ENCODE measurements at regions not wholly inside any gene's neighbourhood (a gene's known extent, or its start where the extent isn't known, plus 50 kb on each side); places are given as distances from the start of the nearest gene placed in this dataset.
A peak's percentile ranks its signal among the peaks of the same experiment; 100 is the strongest.

DNA sequence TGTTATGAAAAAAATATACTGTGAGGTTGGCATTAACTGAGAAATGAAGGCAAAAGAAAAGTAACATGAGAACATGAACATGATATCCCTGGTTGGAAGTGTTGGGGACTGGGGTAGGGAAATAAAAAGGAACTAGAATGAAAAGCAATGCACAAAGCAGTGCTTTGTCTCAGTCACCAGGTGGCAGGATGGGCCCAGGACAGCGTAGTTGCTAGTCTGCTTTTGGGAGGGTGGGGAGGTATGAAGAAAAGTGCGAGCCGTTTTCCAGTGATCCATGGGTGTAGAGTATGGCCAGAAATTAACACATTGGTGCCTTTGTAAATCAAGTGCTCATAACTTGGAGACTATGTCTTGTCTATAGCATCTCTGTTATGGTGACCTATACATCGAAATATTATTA is 662.5 kb upstream of the SALL1 start:
- no peak for DNase-seq (ENCODE audit: low read depth)

DNA sequence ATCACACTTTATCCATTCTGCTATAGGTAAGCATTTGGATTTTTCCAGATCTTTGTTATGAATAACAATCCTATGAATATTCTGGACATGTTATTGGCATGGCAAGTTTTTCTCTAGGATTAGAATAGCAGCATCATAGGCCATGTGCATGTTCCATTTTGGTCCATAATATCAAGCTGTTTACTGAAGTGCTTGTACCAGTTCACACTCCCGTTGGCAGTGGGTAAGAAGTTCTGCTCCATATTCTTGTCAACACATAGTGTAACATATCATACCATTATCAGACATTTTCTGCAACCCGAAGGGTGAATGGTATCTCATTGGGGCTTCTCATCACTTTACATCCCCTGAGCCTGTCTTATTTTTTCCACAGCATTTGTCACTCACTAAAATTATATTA is 661.9 kb upstream of the SALL1 start:
- no peak for DNase-seq (ENCODE audit: low read depth)

DNA sequence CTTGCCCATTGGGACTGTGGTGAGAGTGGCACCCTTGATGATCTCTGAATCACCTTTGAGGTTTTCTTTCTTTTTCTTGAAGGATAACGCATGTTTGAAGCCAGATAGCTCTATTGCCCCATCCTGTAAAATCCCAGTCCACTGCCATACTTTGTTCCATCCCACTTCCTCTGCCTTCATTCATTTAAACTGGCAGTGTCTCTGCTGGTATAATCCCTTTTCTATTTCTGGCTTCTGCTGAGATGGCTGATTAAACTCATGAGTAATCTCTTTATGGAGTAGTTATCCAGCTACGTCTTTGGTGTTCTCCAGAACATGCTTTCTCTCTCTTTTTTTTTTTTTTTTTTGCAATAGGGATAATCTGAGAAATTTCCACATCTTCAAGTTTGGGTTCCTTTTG is 656.5 kb upstream of the SALL1 start:
- DNase-seq (ENCODE audit: low read depth) = peak; percentile 13

DNA sequence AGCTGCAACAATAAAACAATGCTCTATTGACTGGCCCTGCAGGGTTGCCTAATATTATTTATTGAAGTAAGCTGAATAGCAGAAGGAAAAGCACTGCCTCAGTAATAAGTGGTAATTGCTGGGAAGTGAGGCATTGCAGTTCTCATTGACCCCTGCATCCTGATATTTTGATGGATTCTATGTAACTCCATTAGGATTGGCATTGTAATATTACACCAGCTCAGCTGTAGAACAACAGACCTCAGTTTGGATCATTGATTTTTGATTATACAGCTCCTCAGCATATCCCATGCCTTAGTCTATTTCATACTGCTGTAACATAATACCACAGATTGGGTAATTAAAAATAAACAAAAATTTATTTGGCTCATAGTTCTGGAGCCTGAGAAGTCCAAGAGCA is 650.6 kb upstream of the SALL1 start:
- no peak for DNase-seq (ENCODE audit: low read depth)

DNA sequence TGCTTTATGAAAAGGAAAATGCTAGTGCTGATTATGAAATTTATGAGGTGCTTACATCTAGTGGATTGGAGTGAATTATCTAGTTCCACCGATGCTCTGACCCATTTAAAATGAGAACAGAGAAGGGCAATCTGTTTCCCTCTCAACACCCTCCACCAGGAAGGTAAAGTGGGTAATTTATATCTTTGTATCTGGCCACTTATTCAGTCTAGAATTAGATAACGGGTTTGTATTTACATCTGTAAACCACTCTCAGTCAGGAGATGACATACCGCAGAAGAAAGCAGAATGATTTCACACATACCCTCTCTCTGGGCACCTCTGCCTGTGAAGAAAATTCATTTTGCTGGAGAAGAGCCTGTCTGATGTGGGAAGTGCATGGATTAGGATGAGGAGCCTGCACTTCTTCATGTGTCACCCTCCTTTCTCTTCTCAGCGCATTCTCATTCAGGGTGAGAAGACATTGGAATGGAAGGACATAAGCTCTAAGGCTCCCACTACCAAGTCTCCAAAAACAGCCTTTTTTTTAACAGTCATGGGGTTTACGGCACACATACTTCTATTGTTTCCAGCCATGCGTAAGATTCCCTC is 646.7 kb upstream of the SALL1 start:
- DNase-seq (ENCODE audit: low read depth) = no peak

DNA sequence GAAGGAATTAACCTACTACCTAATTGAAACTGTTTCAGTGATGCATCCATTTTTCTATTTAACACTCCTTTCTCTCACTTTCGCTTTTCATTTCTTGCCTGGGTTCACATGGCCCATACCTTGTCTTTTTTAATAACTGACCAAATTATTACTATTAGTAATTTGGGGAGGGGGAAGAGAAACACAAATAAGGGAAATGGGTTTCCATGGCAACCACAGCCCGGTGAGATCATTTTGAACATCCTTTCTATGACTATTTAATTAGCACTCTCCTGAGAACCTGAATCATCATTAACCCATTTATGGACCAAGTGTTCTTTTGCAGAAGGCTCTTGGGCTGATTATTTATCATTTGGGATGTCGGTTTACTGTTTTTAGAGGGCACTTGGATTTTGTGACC is 628.2 kb upstream of the SALL1 start:
- no peak for DNase-seq (ENCODE audit: low read depth)

DNA sequence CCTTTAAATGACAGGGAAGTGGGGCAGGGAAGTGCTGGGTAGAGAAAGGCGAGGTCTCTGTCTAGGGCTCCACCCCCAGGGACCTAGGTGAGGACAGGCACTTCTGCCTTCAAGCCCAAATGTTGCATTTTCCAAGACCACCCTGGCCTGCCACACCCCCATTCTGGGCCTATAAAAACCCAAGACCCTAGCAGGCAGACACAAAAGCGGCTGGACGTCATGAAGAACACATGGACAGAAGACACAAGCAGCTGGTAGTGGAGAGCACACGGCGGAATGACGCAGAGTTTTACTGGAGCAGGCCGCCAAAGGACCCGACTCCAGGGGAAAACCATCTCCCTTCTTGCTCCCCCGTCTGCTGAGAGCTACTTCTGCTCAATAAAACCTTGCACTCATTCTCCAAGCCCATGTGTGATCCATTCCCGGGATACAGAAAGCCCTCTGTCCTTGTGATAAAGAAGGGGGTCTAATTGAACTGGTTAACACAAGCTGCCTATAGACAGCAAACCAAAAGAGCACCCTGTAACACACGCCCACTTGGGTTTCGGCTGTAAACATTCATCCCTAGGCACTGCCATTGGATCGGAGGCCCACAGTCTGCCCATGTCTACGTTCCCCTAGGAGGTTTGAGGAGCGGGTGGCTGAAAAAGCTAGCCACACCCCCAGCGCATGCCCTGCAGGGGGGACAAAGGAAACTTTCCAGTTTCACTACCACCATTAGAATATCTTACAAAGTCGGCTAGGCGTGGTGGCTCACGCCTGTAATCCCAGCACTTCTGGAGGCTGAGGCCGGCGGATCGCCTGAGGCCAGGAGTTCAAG is 622.2 kb upstream of the SALL1 start:
- DNase-seq (ENCODE audit: low read depth) = no peak

DNA sequence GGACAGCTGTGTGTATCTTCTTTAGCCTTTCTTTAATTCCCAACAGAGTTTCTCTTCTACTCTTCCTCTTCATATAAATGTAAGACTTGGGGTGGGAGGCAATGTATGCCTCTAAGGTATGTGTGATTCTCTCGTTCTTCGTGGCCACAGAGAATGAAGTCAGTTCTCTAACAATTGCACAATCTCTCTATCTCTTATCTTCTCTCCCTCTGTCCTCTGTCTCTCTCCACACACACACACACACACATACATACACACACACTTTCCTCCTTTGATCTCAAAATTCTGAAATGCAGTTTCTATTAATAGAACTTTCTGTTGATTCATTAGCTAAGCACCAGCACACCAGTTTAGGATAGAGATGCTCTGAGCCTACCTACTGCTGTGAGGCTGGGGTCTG is 615.7 kb upstream of the SALL1 start:
- no peak for DNase-seq (ENCODE audit: low read depth)

DNA sequence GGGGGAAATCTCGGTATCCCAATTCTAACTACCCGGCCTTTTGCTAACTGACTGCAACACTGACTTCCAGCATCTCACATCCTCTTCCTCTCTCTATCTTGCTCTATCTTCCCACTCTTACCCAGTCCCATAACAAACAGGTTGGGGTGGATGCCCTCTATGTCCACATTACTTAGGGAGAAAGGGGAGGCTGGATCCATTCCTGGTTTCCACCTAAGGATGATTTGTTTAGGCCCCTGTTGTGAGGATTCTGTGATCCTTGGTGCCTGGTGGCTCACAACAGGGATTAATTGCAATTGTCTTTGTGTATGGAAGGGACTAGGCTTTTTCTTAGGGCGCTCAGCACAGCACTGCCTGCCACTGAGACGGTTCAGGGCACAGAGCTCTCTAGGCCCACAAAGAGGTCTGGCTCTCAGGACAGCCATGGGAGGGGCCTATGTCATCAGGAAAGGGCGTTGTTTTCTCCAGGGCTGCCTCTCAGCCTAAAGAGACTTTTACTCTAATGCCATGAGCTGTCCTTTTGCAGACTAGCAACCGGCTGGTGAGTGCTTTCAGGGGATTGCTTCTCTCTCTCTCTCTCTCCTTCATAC is 612.1 kb upstream of the SALL1 start:
- no peak for DNase-seq (ENCODE audit: low read depth)

DNA sequence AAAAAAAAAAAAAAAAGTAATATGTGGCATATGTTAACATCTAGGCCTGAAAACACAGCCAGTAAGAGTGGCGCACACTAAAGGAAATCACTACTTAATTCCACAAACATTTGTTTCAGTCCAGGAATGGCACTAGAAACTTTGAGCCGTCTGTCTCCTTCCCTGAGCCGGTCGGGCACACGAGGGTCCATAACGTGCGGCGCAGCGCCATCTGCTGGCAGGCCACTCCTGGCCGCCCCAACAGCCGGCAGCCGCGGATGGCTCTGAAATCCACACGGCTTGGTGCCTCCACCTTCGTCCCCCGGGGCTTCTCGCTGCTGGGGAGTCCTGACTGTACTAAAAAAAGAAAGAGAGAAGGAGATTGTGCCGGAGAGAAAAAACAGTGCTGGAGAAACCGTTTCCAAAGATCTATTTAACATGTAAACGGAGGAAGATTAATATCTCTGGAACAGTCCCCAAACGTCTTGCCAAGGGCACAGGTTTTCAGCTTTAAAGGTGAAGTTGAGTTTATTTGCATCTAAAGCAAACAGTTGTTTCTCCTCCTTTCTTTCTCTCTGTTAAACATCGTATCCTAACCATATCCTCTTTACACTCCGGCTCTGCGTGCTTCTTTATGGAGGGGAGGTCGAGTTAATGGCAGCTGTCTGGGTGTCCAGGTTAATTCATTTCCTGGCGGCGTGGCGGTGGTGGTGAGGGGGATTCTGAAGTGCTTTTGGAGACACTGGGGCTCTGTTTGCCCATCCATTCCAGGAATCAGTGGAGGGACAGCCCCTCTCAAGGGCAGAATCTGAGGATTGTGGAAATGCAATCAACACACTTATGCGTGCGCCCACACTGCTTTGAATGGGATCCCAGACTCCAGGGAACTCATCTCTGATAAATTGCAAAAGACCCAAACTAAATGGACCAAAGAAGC is 611.3 kb upstream of the SALL1 start:
- peak; percentile 59 for DNase-seq (ENCODE audit: low read depth)

DNA sequence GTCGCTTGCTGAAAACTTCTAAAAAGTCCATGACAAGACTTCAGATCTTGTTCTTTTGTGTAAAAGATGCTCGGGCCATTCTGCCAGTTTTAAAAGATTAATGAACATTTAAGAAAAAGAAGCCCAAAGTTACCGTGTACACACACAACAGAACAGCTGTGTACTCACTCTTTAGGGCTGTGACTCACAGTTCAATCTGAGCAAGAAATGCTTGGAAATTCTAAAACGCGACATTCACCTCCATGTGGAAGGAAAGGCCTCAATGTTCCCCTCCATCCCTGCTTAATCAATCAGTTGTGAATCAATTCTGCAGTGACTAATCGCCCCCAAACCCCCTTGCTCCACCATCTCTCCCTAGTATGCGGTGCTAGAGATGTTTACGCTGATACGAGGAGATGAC is 609.9 kb upstream of the SALL1 start:
- DNase-seq (ENCODE audit: low read depth) = no peak

DNA sequence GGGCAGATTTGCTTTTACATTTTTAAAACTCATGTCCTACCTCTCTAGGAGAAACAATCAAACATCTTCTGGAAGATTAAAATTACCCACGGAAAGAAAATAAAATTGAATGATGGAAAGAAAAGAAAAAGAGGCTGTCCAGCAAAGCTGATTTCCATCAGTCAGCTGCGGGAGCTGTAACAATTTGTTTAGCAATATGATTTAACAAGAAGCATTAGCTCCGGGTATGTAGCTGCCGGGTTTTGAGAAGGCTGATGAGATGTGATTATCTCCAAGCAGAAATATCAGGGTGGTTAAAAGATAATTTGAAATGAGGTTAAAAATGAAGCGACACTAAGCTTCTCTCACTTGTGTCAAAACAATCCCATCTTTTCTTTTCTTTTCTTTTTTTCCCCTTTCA is 608.9 kb upstream of the SALL1 start:
- DNase-seq (ENCODE audit: low read depth) = no peak

DNA sequence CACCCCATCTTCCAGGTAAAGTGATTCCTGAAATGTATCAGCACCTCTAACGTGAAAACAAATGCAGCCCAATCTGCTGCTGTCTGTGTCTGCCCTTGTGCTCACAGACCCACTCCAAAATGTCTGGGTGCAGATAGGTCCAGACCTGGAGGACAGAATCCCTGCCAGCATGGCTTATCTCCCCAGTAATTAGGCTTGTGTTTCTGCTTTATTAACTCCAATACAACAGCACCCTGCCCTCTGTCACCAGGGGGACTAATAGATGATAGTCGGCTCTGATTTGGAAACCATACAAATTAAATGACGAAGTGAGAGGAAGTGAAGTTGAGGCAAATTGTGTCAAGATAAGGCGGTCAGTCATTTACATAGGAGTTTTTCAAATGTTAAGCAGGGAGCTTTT is 608.3 kb upstream of the SALL1 start:
- no peak for DNase-seq (ENCODE audit: low read depth)

DNA sequence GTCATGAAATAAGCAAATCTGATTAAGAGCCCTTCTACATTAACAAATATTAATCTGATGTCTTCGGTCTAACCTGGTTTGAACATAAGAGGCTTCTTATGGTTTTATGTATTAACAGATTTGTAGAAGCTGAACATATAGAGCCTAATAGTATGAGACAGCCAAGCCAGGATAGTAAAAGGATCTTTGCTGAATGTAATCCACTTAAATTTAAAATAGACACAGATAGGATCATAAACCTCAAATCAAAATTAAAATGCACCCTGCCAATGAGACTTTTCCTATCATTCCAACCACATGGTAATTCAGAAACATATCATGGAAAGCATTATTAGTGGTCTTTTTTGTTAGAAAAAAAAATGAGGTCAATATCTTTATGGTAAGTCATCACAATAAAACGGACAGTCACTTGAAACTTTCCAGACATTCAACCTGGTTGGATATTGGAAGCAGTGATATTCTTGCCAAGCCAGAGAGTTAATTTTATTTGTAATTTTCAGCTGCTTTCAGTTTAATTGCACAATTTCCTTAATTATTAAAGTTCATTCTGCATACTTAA is 606.9 kb upstream of the SALL1 start:
- DNase-seq (ENCODE audit: low read depth) = no peak

DNA sequence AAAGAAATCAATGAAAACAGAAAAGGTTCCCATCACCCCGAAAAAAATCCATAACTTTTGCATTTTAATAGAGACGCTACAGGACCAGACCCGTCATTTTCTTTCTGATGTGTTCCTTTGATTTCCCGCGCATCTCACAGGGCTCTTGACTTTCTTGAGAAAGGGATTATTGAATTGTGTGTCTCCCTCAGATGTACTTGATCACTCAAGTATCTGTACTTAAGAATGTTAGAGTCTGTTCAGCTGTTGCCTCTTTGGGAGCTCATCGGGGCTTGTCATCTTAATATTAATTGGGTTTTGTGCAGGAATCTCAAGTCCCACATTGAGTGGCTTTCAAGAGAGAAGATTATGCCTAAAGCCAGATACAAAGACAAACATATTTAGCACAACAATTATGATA is 606.4 kb upstream of the SALL1 start:
- DNase-seq (ENCODE audit: low read depth) = no peak

DNA sequence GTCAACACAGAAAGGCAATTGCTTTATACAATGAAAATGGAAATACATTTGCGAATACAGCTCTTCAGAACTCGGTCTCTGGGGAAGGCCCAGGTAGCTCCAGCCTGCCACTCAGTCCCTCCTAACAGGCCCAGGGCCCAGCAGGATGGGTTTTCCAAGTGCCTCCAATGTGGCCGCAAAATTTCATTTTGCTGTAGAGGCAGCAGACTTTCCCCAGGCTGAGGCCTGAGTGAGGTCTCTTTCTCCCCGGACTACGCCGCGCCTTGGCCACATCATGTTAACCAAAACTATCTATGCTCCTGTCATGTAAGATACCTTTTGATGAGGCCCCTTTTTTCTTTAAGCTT is 606.0 kb upstream of the SALL1 start:
- no peak for DNase-seq (ENCODE audit: low read depth)

DNA sequence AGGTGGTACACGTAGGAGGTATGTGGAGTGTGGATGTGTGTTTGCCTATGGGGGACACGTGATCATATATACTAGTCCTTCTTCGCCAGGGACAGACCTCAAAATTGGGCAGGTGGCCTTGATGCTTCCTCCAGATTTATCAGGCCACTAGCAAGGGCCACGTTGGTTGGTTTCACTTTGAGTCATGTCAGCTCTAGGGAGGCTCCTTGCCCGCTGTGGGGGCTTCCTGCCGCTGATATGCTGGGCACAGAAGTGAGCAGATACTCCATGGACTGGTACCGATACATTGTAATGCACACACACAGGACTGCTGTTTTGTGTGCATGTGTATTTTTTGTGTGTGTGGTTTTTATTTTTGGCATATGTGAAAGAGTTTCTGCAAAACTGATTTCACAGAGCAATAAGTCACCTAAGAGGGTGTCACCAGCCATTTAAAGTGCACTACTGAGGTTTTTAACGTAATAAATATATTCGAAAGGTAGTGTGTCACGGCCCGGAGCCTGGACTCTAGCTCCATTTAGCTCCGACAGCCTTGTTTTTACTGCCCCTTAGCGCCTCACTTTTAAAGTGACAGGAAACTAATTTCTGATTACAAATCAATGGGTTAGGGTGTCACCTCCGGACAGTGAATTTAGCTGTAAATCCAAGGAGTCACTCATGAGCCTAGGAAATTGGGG is 605.5 kb upstream of the SALL1 start:
- DNase-seq (ENCODE audit: low read depth) = no peak

DNA sequence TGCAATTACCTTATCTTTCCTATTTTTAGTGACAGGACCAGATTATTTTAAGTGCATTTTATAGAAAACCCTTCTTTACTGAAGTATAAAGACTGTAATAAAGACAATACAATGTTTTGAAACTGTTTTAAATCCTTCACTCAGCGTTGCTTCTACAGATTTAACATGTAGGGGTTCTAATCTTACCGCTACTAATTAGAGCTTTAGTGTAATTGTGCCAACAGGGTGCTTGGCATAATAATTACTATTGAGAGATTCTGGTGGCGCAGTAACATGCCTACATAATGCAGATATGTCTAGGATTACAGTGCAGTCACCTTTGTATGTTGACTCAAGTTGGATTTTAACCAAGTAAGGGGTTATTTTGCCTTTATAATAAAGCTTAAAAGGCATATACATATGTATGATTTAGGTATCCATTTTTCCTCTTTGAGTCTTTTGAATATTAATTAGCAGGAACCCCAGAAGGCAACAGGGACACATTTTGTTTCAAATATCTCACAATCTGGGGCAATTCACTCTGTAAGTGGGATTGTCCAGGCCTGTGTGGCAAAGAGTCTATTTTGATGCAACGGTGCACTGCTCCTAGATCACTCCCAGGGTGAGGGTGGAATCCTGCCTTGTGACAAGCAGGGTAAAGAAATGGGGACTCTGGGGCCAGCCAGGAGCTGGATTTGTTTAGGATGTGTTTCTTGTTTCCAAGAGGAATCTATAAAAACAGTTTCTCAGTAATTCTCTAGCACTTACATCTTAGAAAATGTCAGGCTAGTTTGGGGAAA is 604.7 kb upstream of the SALL1 start:
- DNase-seq (ENCODE audit: low read depth) = no peak

DNA sequence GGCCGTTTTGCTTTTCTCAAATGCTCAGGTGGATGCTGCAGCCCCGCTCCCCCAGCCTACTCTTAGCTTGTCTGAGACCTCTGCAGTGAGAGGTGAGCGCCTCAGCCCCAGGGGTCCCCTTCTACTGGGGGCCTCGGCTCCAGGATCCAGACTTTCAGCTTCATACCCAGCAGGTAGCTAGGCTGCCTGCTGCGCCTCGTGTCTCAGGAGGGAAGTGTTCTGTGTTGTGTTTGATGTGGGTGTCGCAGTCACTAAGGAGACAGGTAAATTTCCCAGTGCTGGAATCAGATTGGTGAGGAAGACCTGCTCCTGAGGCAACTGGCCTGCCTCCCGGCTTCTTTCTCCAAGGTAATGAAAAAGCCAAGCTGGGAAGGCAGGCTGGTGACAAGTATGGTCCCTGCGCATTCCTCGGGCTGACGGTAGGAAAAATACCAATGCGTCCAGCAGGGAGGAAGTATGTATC is 604.0 kb upstream of the SALL1 start:
- no peak for DNase-seq (ENCODE audit: low read depth)

DNA sequence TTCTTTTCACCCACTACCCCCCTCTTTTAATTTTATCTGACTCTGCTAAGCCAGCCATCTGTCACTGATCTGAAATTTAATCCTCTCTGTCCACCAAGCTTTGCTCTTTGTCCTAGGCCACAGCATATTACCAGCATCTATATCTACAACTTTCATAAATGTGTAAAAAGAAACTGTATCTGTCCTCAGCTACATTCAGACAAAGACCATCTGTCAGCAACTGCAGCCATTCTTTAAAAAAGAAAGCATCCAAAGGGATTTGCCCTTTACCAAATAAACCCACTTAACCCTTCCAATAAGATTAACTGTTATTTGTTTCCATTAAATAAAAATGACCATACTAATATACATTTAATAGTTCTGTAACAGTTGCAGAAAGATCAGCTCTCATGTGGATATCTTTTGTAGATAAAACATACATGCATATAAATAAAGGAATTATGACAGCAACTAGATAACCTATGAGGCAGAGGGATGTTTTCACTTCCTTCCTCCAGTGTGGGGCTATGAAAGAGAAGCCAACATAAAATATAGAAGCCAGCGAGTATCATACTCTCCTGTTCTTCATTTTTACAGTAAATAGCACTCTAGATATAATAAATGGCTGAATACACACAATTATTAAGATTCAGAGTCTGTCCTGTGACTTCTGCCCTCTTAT is 602.5 kb upstream of the SALL1 start:
- DNase-seq (ENCODE audit: low read depth) = no peak

Measured in HT1080 (cell line).